NCI-H446 (cell line): ENCODE measurements at regions not wholly inside any gene's neighbourhood (a gene's known extent, or its start where the extent isn't known, plus 50 kb on each side); places are given as distances from the start of the nearest gene placed in this dataset.

Source experiments
- DNase-seq, 2 experiments: peaks; one replicate each; lab custom pipeline; 2025; lab: John Stamatoyannopoulos, UW

GRCh38 chr3:4029135-4029534, 229.9 kb downstream of the LRRN1 start:
- DNase-seq, result no peak

GRCh38 chr3:4030624-4031023, 231.4 kb downstream of the LRRN1 start:
- DNase-seq, result no peak

- DNase-seq, result no peak
These were observed 234.1 kb downstream of the LRRN1 start for GRCh38 chr3:4033296-4033695.

GRCh38 chr3:4036046-4036445, 236.8 kb downstream of the LRRN1 start:
- no peak for DNase-seq

GRCh38 chr3:4038351-4038750, 239.1 kb downstream of the LRRN1 start:
- DNase-seq, result no peak

GRCh38 chr3:4042070-4042469, 242.8 kb downstream of the LRRN1 start:
- DNase-seq, result no peak

GRCh38 chr3:4042869-4043268, 243.6 kb downstream of the LRRN1 start:
- no peak for DNase-seq

GRCh38 chr3:4043867-4044575, 244.8 kb downstream of the LRRN1 start:
- no peak for DNase-seq

GRCh38 chr3:4044619-4045018, 245.4 kb downstream of the LRRN1 start:
- no peak for DNase-seq

- no peak for DNase-seq
These were observed 246.5 kb downstream of the LRRN1 start for GRCh38 chr3:4045756-4046155.

GRCh38 chr3:4047366-4047765, 248.1 kb downstream of the LRRN1 start:
- no peak for DNase-seq

GRCh38 chr3:4052706-4053105, 250.5 kb upstream of the SETMAR start:
- no peak for DNase-seq

GRCh38 chr3:4053975-4054374, 249.2 kb upstream of the SETMAR start:
- no peak for DNase-seq

- DNase-seq, result no peak
These were observed 243.1 kb upstream of the SETMAR start for GRCh38 chr3:4060064-4060463.

- no peak for DNase-seq
These were observed 242.6 kb upstream of the SETMAR start for GRCh38 chr3:4060603-4061002.

GRCh38 chr3:4061195-4061594, 242.0 kb upstream of the SETMAR start:
- no peak for DNase-seq

- no peak for DNase-seq
These were observed 241.3 kb upstream of the SETMAR start for GRCh38 chr3:4061783-4062360.

- no peak for DNase-seq
These were observed 240.5 kb upstream of the SETMAR start for GRCh38 chr3:4062621-4063020.

- DNase-seq, result no peak
These were observed 239.1 kb upstream of the SETMAR start for GRCh38 chr3:4063916-4064574.

GRCh38 chr3:4065085-4065484, 238.1 kb upstream of the SETMAR start:
- DNase-seq, result no peak

- no peak for DNase-seq
These were observed 237.6 kb upstream of the SETMAR start for GRCh38 chr3:4065554-4065953.

- no peak for DNase-seq
These were observed 235.3 kb upstream of the SETMAR start for GRCh38 chr3:4067893-4068292.

GRCh38 chr3:4069796-4070195, 233.4 kb upstream of the SETMAR start:
- DNase-seq, result no peak
